ENCODE measurements at regions not wholly inside any gene's neighbourhood (a gene's known extent, or its start where the extent isn't known, plus 50 kb on each side); places are given as distances from the start of the nearest gene placed in this dataset.

GRCh38 chr12:67469666-67470065, 178.9 kb upstream of the DYRK2 start:
- no peaks in the 10 kb centered on the region for H3K36me3 ChIP-seq (ENCODE audit: insufficient read depth, low read length, poor library complexity, severe bottlenecking)
- H3K27ac ChIP-seq (ENCODE audit: low read depth, low read length, poor library complexity, severe bottlenecking): no peak overlapping the region
- no peak for TF ChIP-seq CTCF (conservative IDR thresholded peaks at IDR 0.05; ENCODE audit: low read depth, low read length)
- TF ChIP-seq EZH2 (IDR thresholded peaks at IDR 0.05; ENCODE audit: borderline replicate concordance, low read depth, low read length, poor library complexity, severe bottlenecking): no peak
- no peak for DNase-seq (ENCODE audit: low spot score)
- intact Hi-C loops (cut with micrococcal nuclease; ENCODE audit: unreplicated experiment): no loop called here
- CTCF ChIA-PET: no interaction called here
- no peak overlapping the region for H3K4me3 ChIP-seq (ENCODE audit: low read depth, low read length, poor library complexity, severe bottlenecking)
- POLR2A ChIA-PET (ENCODE audit: low non-redundant PET): no interaction called here
- BruUV-seq (replicated peaks): no TSS peak
- no peaks in the 10 kb centered on the region for H3K9me3 ChIP-seq (ENCODE audit: low read depth, low read length, poor library complexity, severe bottlenecking)
- no peaks in the 10 kb centered on the region for H3K4me1 ChIP-seq (ENCODE audit: insufficient read depth, low read length, poor library complexity, severe bottlenecking)
- H3K27me3 ChIP-seq (replicated peaks; ENCODE audit: insufficient read depth, low read depth, low read length, poor library complexity): no peaks in the 10 kb centered on the region

- CTCF ChIA-PET: no interaction called here
- Histone ChIP-seq H3K27me3 (replicated peaks; ENCODE audit: insufficient read depth, low read depth, low read length, poor library complexity) (no peaks in the 10 kb centered on the region), H3K4me1 (ENCODE audit: insufficient read depth, low read length, poor library complexity, severe bottlenecking) (no peaks in the 10 kb centered on the region), H3K36me3 (ENCODE audit: insufficient read depth, low read length, poor library complexity, severe bottlenecking) (no peaks in the 10 kb centered on the region), H3K4me3 (ENCODE audit: low read depth, low read length, poor library complexity, severe bottlenecking) (no peak overlapping the region), H3K9me3 (ENCODE audit: low read depth, low read length, poor library complexity, severe bottlenecking) (no peaks in the 10 kb centered on the region), H3K27ac (ENCODE audit: low read depth, low read length, poor library complexity, severe bottlenecking) (no peak overlapping the region)
- DNase-seq (ENCODE audit: low spot score): no peak
- BruUV-seq (replicated peaks): no TSS peak
- intact Hi-C loops (cut with micrococcal nuclease; ENCODE audit: unreplicated experiment): no loop called here
- TF ChIP-seq EZH2 (IDR thresholded peaks at IDR 0.05; ENCODE audit: borderline replicate concordance, low read depth, low read length, poor library complexity, severe bottlenecking) (no peak), CTCF (conservative IDR thresholded peaks at IDR 0.05; ENCODE audit: low read depth, low read length) (no peak)
- POLR2A ChIA-PET (ENCODE audit: low non-redundant PET): no interaction called here
Measured at GRCh38 chr12:67471810-67472209, 176.7 kb upstream of the DYRK2 start.

- H3K36me3 ChIP-seq (ENCODE audit: insufficient read depth, low read length, poor library complexity, severe bottlenecking): no peaks in the 10 kb centered on the region
- no peaks in the 10 kb centered on the region for H3K27me3 ChIP-seq (replicated peaks; ENCODE audit: insufficient read depth, low read depth, low read length, poor library complexity)
- no peaks in the 10 kb centered on the region for H3K4me1 ChIP-seq (ENCODE audit: insufficient read depth, low read length, poor library complexity, severe bottlenecking)
- DNase-seq (ENCODE audit: low spot score): no peak
- ChIA-PET CTCF (no interaction called here), POLR2A (ENCODE audit: low non-redundant PET) (no interaction called here)
- BruUV-seq (replicated peaks): no TSS peak
- intact Hi-C loops (cut with micrococcal nuclease; ENCODE audit: unreplicated experiment): no loop called here
- TF ChIP-seq EZH2 (IDR thresholded peaks at IDR 0.05; ENCODE audit: borderline replicate concordance, low read depth, low read length, poor library complexity, severe bottlenecking) (no peak), CTCF (conservative IDR thresholded peaks at IDR 0.05; ENCODE audit: low read depth, low read length) (no peak)
- no peak overlapping the region for H3K27ac ChIP-seq (ENCODE audit: low read depth, low read length, poor library complexity, severe bottlenecking)
- no peak overlapping the region for H3K4me3 ChIP-seq (ENCODE audit: low read depth, low read length, poor library complexity, severe bottlenecking)
- no peaks in the 10 kb centered on the region for H3K9me3 ChIP-seq (ENCODE audit: low read depth, low read length, poor library complexity, severe bottlenecking)
Measured at GRCh38 chr12:67472539-67472938, 176.0 kb upstream of the DYRK2 start.

All from A673 (cell line).